ENCODE measurements at regions not wholly inside any gene's neighbourhood (a gene's known extent, or its start where the extent isn't known, plus 50 kb on each side); places are given as distances from the start of the nearest gene placed in this dataset.

DNA sequence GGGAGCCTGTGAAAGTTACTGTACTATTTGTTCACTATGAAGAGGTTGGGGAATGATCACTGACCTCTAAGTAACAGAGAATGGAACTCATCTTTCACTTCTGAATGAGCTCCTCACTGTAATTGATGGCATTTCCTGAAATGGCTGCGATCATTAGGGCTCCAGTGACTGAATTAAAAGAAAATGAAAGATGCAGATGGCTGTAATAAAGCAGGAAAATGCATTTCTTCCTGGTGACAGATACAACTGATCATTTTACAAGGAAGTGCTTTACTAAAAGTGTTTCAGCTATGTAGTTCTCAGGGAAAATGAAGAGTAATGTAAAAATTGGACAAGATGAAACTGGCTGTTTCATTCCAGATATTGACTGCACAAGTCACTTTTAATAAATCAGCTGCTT, 1200.6 kb upstream of the NUDT12 start:
- Histone ChIP-seq H3K79me1 (ENCODE audit: low read length) (no peaks in the 10 kb centered on the region), H3K4ac (ENCODE audit: low read depth, low read length) (no peak overlapping the region), H3K18ac (ENCODE audit: low read length) (no peak overlapping the region), H3K27ac (ENCODE audit: low read depth, low read length) (no peak overlapping the region), H3K27me3 (ENCODE audit: insufficient read depth, low read length, poor library complexity) (no peaks in the 10 kb centered on the region), H3K79me2 (ENCODE audit: control insufficient read depth, insufficient read depth, low read length) (no peaks in the 10 kb centered on the region), H3K36me3 (ENCODE audit: control insufficient read depth, insufficient read depth, low read length) (no peaks in the 10 kb centered on the region), H3K23ac (ENCODE audit: low read length) (no peak overlapping the region), H2BK5ac (ENCODE audit: low read length) (no peak overlapping the region), H3K4me1 (ENCODE audit: control insufficient read depth, low read depth, low read length) (no peaks in the 10 kb centered on the region), H3K56ac (ENCODE audit: low read length) (no peak overlapping the region), H3K4me3 (ENCODE audit: low read length) (no peak overlapping the region), H3K9ac (ENCODE audit: low read length) (no peak overlapping the region), H3K4me2 (ENCODE audit: low read length) (no peak overlapping the region), H2AK5ac (ENCODE audit: low read length) (no peak overlapping the region), H4K8ac (ENCODE audit: low read depth, low read length) (no peak overlapping the region), H2BK15ac (replicated peaks; ENCODE audit: low read depth) (no peak overlapping the region), H4K5ac (ENCODE audit: low read length) (no peak overlapping the region), H2BK120ac (ENCODE audit: low read depth, low read length) (no peak overlapping the region)
- WGBS (ENCODE audit: extremely low coverage, insufficient coverage, low lambda C conversion rate) = no CpG with 5 or more reads among the region's 1 CpG
- no peak for DNase-seq

DNA sequence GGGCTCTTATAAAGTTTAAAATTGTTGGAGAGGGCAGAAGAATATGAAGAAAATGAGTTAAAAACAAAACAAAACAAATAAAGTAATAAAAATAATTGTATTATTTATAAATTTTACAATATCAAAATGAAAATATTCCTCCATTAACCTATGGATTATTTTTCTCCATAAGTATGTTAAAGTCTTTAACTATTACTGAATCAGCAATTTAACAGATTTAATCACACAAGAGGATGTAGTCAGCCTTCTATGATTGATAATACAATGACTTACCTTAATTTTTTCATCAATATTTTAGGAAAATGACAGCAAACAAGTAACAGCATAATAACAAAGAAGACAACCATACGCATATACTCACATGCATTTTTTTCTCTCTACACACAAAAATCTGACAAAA, 1195.3 kb upstream of the NUDT12 start:
- no peaks in the 10 kb centered on the region for H3K36me3 ChIP-seq (ENCODE audit: control insufficient read depth, insufficient read depth, low read length)
- no peaks in the 10 kb centered on the region for H3K27me3 ChIP-seq (ENCODE audit: insufficient read depth, low read length, poor library complexity)
- no peak overlapping the region for H4K5ac ChIP-seq (ENCODE audit: low read length)
- H3K4me3 ChIP-seq (ENCODE audit: low read length) = no peak overlapping the region
- H3K9ac ChIP-seq (ENCODE audit: low read length) = no peak overlapping the region
- H2BK120ac ChIP-seq (ENCODE audit: low read depth, low read length) = no peak overlapping the region
- DNase-seq = no peak
- H4K8ac ChIP-seq (ENCODE audit: low read depth, low read length) = no peak overlapping the region
- H3K4ac ChIP-seq (ENCODE audit: low read depth, low read length) = no peak overlapping the region
- no peak overlapping the region for H3K56ac ChIP-seq (ENCODE audit: low read length)
- H3K18ac ChIP-seq (ENCODE audit: low read length) = no peak overlapping the region
- WGBS (ENCODE audit: extremely low coverage, insufficient coverage, low lambda C conversion rate) = no CpG with 5 or more reads among the region's 1 CpG
- no peak overlapping the region for H3K4me2 ChIP-seq (ENCODE audit: low read length)
- no peak overlapping the region for H3K23ac ChIP-seq (ENCODE audit: low read length)
- no peaks in the 10 kb centered on the region for H3K79me1 ChIP-seq (ENCODE audit: low read length)
- H2AK5ac ChIP-seq (ENCODE audit: low read length) = no peak overlapping the region
- no peaks in the 10 kb centered on the region for H3K79me2 ChIP-seq (ENCODE audit: control insufficient read depth, insufficient read depth, low read length)
- no peak overlapping the region for H2BK15ac ChIP-seq (replicated peaks; ENCODE audit: low read depth)
- H3K27ac ChIP-seq (ENCODE audit: low read depth, low read length) = no peak overlapping the region
- no peaks in the 10 kb centered on the region for H3K4me1 ChIP-seq (ENCODE audit: control insufficient read depth, low read depth, low read length)
- no peak overlapping the region for H2BK5ac ChIP-seq (ENCODE audit: low read length)

GRCh38 chr5:104755806-104756205, 1193.2 kb upstream of the NUDT12 start:
- Histone ChIP-seq H3K9ac (ENCODE audit: low read length) (no peak overlapping the region), H3K27ac (ENCODE audit: low read depth, low read length) (no peak overlapping the region), H3K4me1 (ENCODE audit: control insufficient read depth, low read depth, low read length) (no peaks in the 10 kb centered on the region), H3K79me2 (ENCODE audit: control insufficient read depth, insufficient read depth, low read length) (no peaks in the 10 kb centered on the region), H3K27me3 (ENCODE audit: insufficient read depth, low read length, poor library complexity) (no peaks in the 10 kb centered on the region), H3K18ac (ENCODE audit: low read length) (no peak overlapping the region), H3K36me3 (ENCODE audit: control insufficient read depth, insufficient read depth, low read length) (no peaks in the 10 kb centered on the region), H2AK5ac (ENCODE audit: low read length) (no peak overlapping the region), H2BK5ac (ENCODE audit: low read length) (no peak overlapping the region), H4K8ac (ENCODE audit: low read depth, low read length) (no peak overlapping the region), H3K23ac (ENCODE audit: low read length) (no peak overlapping the region), H3K4ac (ENCODE audit: low read depth, low read length) (no peak overlapping the region), H4K5ac (ENCODE audit: low read length) (no peak overlapping the region), H3K56ac (ENCODE audit: low read length) (no peak overlapping the region), H3K4me2 (ENCODE audit: low read length) (no peak overlapping the region), H2BK15ac (replicated peaks; ENCODE audit: low read depth) (no peak overlapping the region), H3K4me3 (ENCODE audit: low read length) (no peak overlapping the region), H3K79me1 (ENCODE audit: low read length) (no peaks in the 10 kb centered on the region), H2BK120ac (ENCODE audit: low read depth, low read length) (no peak overlapping the region)
- WGBS (ENCODE audit: extremely low coverage, insufficient coverage, low lambda C conversion rate) = no CpG with 5 or more reads among the region's 2 CpGs
- DNase-seq = no peak

DNA sequence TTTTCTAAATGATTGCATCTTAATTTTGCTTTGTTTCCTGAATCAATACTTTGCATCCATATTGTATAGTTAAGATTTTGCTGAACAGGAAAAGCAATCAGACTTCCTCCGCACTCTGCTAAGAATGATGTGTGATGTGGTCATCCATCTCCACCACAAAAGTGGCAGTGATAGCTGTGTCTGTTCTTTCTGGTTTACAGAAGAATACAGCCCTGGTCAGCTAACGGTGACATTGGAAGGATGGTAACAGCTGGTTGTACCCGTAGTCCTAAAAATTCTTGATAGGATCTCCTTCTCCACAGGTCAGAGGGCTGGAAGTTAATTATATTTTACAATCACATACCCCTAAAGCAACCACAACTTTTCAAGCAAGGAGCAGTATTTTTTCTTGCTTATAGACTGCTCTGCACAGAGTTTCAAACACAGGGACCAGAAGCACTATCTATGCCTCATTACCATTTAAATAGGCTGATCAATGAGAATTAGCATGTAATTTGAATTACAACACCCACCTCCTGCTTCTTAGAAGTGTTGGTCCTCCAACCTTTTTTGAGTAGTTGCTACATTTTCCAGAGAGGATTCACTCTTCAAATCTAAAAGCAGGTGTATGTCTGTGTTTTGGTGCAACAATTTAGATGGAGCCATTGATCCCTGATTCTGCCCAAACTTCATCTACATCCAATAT, 1191.9 kb upstream of the NUDT12 start:
- Histone ChIP-seq H3K79me1 (ENCODE audit: low read length) (no peaks in the 10 kb centered on the region), H3K27ac (ENCODE audit: low read depth, low read length) (no peak overlapping the region), H3K27me3 (ENCODE audit: insufficient read depth, low read length, poor library complexity) (no peaks in the 10 kb centered on the region), H3K36me3 (ENCODE audit: control insufficient read depth, insufficient read depth, low read length) (no peaks in the 10 kb centered on the region), H3K18ac (ENCODE audit: low read length) (no peak overlapping the region), H2BK5ac (ENCODE audit: low read length) (no peak overlapping the region), H3K4me2 (ENCODE audit: low read length) (no peak overlapping the region), H3K23ac (ENCODE audit: low read length) (no peak overlapping the region), H4K5ac (ENCODE audit: low read length) (no peak overlapping the region), H2BK15ac (replicated peaks; ENCODE audit: low read depth) (no peak overlapping the region), H3K56ac (ENCODE audit: low read length) (no peak overlapping the region), H3K4me1 (ENCODE audit: control insufficient read depth, low read depth, low read length) (no peaks in the 10 kb centered on the region), H4K8ac (ENCODE audit: low read depth, low read length) (no peak overlapping the region), H2BK120ac (ENCODE audit: low read depth, low read length) (no peak overlapping the region), H2AK5ac (ENCODE audit: low read length) (no peak overlapping the region), H3K9ac (ENCODE audit: low read length) (no peak overlapping the region), H3K79me2 (ENCODE audit: control insufficient read depth, insufficient read depth, low read length) (no peaks in the 10 kb centered on the region), H3K4me3 (ENCODE audit: low read length) (no peak overlapping the region), H3K4ac (ENCODE audit: low read depth, low read length) (no peak overlapping the region)
- DNase-seq = no peak
- no CpG with 5 or more reads among the region's 3 CpGs for WGBS (ENCODE audit: extremely low coverage, insufficient coverage, low lambda C conversion rate)

- no CpG with 5 or more reads among the region's 1 CpG for WGBS (ENCODE audit: extremely low coverage, insufficient coverage, low lambda C conversion rate)
- no peak overlapping the region for H2AK5ac ChIP-seq (ENCODE audit: low read length)
- H3K79me1 ChIP-seq (ENCODE audit: low read length) = no peaks in the 10 kb centered on the region
- no peak overlapping the region for H2BK5ac ChIP-seq (ENCODE audit: low read length)
- no peak overlapping the region for H3K23ac ChIP-seq (ENCODE audit: low read length)
- H4K8ac ChIP-seq (ENCODE audit: low read depth, low read length) = no peak overlapping the region
- H3K4me1 ChIP-seq (ENCODE audit: control insufficient read depth, low read depth, low read length) = no peaks in the 10 kb centered on the region
- no peak overlapping the region for H3K4me2 ChIP-seq (ENCODE audit: low read length)
- no peak overlapping the region for H3K27ac ChIP-seq (ENCODE audit: low read depth, low read length)
- H3K4me3 ChIP-seq (ENCODE audit: low read length) = no peak overlapping the region
- H3K27me3 ChIP-seq (ENCODE audit: insufficient read depth, low read length, poor library complexity) = no peaks in the 10 kb centered on the region
- no peak overlapping the region for H3K9ac ChIP-seq (ENCODE audit: low read length)
- no peak overlapping the region for H3K56ac ChIP-seq (ENCODE audit: low read length)
- H3K4ac ChIP-seq (ENCODE audit: low read depth, low read length) = no peak overlapping the region
- no peak overlapping the region for H2BK15ac ChIP-seq (replicated peaks; ENCODE audit: low read depth)
- H3K79me2 ChIP-seq (ENCODE audit: control insufficient read depth, insufficient read depth, low read length) = no peaks in the 10 kb centered on the region
- H4K5ac ChIP-seq (ENCODE audit: low read length) = no peak overlapping the region
- H3K18ac ChIP-seq (ENCODE audit: low read length) = no peak overlapping the region
- DNase-seq = no peak
- H2BK120ac ChIP-seq (ENCODE audit: low read depth, low read length) = no peak overlapping the region
- no peaks in the 10 kb centered on the region for H3K36me3 ChIP-seq (ENCODE audit: control insufficient read depth, insufficient read depth, low read length)
Observed at GRCh38 chr5:104751969-104752368, 1189.4 kb upstream of the NUDT12 start.

- no CpG with 5 or more reads among the region's 3 CpGs for WGBS (ENCODE audit: extremely low coverage, insufficient coverage, low lambda C conversion rate)
- no peak overlapping the region for H4K8ac ChIP-seq (ENCODE audit: low read depth, low read length)
- H3K36me3 ChIP-seq (ENCODE audit: control insufficient read depth, insufficient read depth, low read length) = no peaks in the 10 kb centered on the region
- H3K56ac ChIP-seq (ENCODE audit: low read length) = no peak overlapping the region
- H3K9ac ChIP-seq (ENCODE audit: low read length) = no peak overlapping the region
- H3K4me2 ChIP-seq (ENCODE audit: low read length) = no peak overlapping the region
- no peaks in the 10 kb centered on the region for H3K4me1 ChIP-seq (ENCODE audit: control insufficient read depth, low read depth, low read length)
- H3K4ac ChIP-seq (ENCODE audit: low read depth, low read length) = no peak overlapping the region
- no peak overlapping the region for H2BK15ac ChIP-seq (replicated peaks; ENCODE audit: low read depth)
- H4K5ac ChIP-seq (ENCODE audit: low read length) = no peak overlapping the region
- no peak overlapping the region for H2BK120ac ChIP-seq (ENCODE audit: low read depth, low read length)
- H2AK5ac ChIP-seq (ENCODE audit: low read length) = no peak overlapping the region
- H3K79me2 ChIP-seq (ENCODE audit: control insufficient read depth, insufficient read depth, low read length) = no peaks in the 10 kb centered on the region
- H3K79me1 ChIP-seq (ENCODE audit: low read length) = no peaks in the 10 kb centered on the region
- H3K27ac ChIP-seq (ENCODE audit: low read depth, low read length) = no peak overlapping the region
- DNase-seq = no peak
- H3K4me3 ChIP-seq (ENCODE audit: low read length) = no peak overlapping the region
- no peak overlapping the region for H3K23ac ChIP-seq (ENCODE audit: low read length)
- H3K18ac ChIP-seq (ENCODE audit: low read length) = no peak overlapping the region
- H3K27me3 ChIP-seq (ENCODE audit: insufficient read depth, low read length, poor library complexity) = no peaks in the 10 kb centered on the region
- H2BK5ac ChIP-seq (ENCODE audit: low read length) = no peak overlapping the region
Observed at GRCh38 chr5:104739905-104740304, 1177.3 kb upstream of the NUDT12 start.
